ENCODE measurements at regions not wholly inside any gene's neighbourhood (a gene's known extent, or its start where the extent isn't known, plus 50 kb on each side); places are given as distances from the start of the nearest gene placed in this dataset.

DNA sequence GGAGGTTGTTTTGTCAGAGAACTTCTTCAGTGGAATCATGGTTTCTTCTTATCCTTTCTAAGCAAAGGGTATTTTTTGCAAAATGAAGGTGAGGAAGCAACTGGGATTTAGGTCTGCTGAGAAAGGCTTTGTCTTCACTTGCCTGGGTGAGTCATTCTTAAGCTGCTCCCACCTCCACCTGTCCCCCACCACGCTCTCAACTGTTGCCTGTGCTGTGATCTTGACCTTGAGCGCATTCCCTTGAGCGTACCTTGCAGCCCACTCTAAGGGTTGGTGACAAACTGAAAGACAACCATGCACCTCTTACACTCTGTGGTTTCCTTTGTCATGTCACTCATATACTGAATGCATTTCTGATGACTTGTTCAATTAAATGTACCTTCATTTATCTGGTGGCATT, 641.1 kb downstream of the RNF144B start:
- ChIA-PET CTCF (no interaction called here), POLR2A (ENCODE audit: low non-redundant PET) (no interaction called here)
- DNase-seq (ENCODE audit: low spot score) = no peak
- TF ChIP-seq, protein P1, sequence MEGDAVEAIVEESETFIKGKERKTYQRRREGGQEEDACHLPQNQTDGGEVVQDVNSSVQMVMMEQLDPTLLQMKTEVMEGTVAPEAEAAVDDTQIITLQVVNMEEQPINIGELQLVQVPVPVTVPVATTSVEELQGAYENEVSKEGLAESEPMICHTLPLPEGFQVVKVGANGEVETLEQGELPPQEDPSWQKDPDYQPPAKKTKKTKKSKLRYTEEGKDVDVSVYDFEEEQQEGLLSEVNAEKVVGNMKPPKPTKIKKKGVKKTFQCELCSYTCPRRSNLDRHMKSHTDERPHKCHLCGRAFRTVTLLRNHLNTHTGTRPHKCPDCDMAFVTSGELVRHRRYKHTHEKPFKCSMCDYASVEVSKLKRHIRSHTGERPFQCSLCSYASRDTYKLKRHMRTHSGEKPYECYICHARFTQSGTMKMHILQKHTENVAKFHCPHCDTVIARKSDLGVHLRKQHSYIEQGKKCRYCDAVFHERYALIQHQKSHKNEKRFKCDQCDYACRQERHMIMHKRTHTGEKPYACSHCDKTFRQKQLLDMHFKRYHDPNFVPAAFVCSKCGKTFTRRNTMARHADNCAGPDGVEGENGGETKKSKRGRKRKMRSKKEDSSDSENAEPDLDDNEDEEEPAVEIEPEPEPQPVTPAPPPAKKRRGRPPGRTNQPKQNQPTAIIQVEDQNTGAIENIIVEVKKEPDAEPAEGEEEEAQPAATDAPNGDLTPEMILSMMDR (conservative IDR thresholded peaks at IDR 0.05; ENCODE audit: low read depth) = no peak
- H3K27ac ChIP-seq = no peak overlapping the region

DNA sequence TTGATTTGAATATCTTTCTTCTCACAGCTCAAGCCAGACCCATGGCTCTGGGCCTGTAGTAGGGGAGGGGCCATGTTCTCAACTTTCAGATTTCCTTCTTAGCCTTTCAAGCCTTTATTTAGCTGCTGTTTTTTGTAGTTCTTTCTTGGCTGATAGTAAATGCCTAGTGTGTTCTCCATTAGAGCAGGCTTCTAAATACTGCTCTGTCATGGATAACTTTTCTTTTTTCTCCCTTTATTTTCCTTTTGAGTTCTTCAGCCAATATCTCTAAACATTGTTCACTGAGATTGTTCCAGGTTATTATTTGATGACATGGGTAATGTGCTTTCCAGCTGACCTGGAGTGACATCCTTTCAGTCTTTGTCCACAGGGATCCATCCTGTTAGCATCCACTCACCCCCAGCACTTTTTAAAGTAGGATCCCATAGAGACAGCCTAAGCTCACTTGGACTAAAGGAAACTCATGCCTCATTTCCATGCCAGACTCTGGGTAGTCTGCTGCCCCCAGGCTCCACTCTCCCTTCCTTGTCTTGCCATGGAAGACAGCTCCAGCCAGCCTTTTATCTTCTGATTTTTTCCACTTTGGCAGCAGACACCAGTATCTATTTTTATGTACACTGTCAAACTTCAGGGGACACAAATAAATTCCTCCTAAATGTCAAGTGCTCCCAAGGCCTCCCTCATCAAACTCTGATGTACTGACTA, 645.6 kb downstream of the RNF144B start:
- no peak overlapping the region for H3K27ac ChIP-seq
- TF ChIP-seq, protein P1 (conservative IDR thresholded peaks at IDR 0.05; ENCODE audit: low read depth) = no peak
- ChIA-PET CTCF (no interaction called here), POLR2A (ENCODE audit: low non-redundant PET) (no interaction called here)
- DNase-seq (ENCODE audit: low spot score) = no peak

DNA sequence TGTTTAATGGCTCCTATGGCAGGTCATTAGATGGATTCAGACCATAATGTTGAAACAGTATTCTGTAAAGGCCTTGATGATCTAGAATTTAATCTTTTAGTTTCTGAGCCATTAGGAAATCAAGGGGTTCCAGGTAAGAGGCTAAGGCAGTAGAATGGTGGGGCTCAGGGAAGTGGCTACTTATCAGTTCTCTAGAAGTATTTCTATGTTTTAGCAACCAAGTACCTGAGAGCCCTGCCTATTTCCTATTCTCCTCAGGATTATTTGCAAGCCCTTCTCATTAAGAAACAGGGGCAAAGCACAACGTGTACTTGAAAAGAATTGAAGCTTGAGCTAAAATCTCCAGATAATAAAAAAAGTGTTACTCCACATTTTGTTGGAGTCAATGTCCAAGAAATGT, 646.5 kb downstream of the RNF144B start:
- TF ChIP-seq, protein P1 (conservative IDR thresholded peaks at IDR 0.05; ENCODE audit: low read depth) = no peak
- ChIA-PET POLR2A (ENCODE audit: low non-redundant PET) (no interaction called here), CTCF (no interaction called here)
- DNase-seq (ENCODE audit: low spot score) = no peak
- no peak overlapping the region for H3K27ac ChIP-seq

DNA sequence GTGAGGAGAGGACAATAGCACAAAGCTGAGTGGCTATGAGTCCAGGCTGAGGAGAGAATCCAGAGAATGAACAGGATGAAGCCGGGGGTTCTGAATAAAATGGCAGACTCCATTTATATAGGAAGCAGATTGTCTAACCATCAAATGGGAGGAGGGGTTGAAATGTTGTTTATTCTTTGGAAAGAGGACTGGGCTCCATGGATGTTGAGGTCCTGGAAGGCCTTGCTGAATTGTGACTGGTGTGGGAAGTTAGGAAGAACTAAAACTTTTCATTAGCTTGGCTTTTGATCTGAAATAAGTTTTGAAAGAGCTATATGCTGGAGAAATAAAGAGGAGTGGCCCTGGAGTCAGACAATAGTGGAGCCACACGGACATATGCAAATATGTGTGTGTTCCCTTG, 647.8 kb downstream of the RNF144B start:
- no peak overlapping the region for H3K27ac ChIP-seq
- ChIA-PET POLR2A (ENCODE audit: low non-redundant PET) (no interaction called here), CTCF (interaction anchor here (0.6 to 0.9 kb wide), 3 partner anchors 10 to 1167 kb away, joined by 3 to 4 read pairs (median 3); no protein-coding TSS in a partner anchor)
- no peak for DNase-seq (ENCODE audit: low spot score)
- TF ChIP-seq, protein P1 (conservative IDR thresholded peaks at IDR 0.05; ENCODE audit: low read depth) = no peak

DNA sequence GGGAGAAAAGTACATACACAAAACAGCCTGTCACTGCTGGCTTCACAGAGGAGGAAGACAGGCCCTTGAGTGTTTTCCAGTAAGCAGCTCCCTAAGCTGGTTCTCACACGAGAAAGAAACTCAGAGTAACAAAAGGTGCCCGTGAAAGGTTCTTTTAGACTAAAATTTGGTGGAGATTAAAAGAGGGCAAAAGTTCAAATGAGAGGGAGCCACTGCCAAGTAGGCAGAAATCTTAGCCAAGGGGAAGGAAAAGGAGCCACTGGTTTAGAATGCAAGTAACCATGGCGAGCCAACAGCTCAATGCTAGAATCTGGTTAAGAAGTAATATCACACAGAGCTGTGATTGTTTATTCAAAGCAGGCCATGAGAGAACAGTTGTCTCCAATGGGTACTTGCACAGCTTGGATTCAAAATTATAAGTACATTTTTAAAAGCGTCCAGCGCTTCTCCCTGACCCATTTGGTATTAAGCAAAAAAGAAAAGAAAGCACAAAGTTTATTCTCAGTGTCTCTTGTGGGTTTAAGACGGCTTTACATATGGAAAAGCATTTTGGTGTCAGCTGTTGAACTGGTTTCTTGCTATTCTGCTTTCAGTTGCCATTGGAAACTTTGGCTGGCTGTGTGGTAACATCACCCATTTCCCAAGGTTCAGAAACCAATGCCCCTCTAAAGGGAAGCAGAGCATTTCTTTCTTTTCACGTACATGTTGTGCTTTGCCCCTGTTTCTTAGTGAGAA, 648.5 kb downstream of the RNF144B start:
- CTCF ChIA-PET = interaction anchor here (0.6 to 0.7 kb wide), 3 partner anchors 365 to 1166 kb away, joined by 3 read pairs; no protein-coding TSS in a partner anchor
- TF ChIP-seq, protein P1 (conservative IDR thresholded peaks at IDR 0.05; ENCODE audit: low read depth) = no peak
- POLR2A ChIA-PET (ENCODE audit: low non-redundant PET) = no interaction called here
- no peak overlapping the region for H3K27ac ChIP-seq
- no peak for DNase-seq (ENCODE audit: low spot score)

DNA sequence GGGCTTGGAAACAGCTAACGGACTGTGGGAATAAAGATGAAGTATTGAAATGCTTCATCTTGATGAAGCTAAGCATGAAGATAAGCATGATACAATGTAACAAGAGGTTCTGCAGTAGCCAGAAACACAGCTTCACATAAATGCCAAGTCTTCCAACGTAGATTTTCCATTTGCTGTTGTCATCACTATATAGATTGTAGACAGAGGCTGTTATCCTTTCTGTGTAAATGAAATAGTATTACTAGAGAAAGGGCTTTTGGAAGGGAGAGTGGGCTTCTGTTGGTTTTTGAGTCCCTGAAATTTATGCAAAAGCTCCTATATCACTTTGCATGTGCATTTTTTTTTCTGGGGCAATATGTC, 649.0 kb downstream of the RNF144B start:
- ChIA-PET CTCF (interaction anchor here (0.6 kb wide), 1 partner anchor 364 kb away, joined by 3 read pairs; no protein-coding TSS in a partner anchor), POLR2A (ENCODE audit: low non-redundant PET) (no interaction called here)
- no peak for DNase-seq (ENCODE audit: low spot score)
- TF ChIP-seq, protein P1 (conservative IDR thresholded peaks at IDR 0.05; ENCODE audit: low read depth) = no peak
- no peak overlapping the region for H3K27ac ChIP-seq

Measured in RWPE1 (cell line).